WTC11 (cell line): ENCODE measurements at regions not wholly inside any gene's neighbourhood (a gene's known extent, or its start where the extent isn't known, plus 50 kb on each side); places are given as distances from the start of the nearest gene placed in this dataset.

Experiments used
- ATAC-seq: fragments of 200-7000 bp; cut with Tn5 transposase; 2 replicates; pipeline ENCODE4 v1.10.0; 2021; ENCODE audit warnings: mild to moderate bottlenecking, moderate library complexity
- CTCF ChIA-PET: fragments of 300-600 bp; sonication (Branson Sonifier 250); formaldehyde crosslinking; loops from one replicate; lab custom pipeline; 2021; ENCODE audit warnings: antibody characterized with exemption; lab: Charles Lee
- POLR2A ChIA-PET: fragments of 350-600 bp; sonication (Branson Sonifier 250); formaldehyde crosslinking; loops from one replicate; lab custom pipeline; 2021; ENCODE audit warnings: antibody characterized with exemption; lab: Charles Lee
- DNase-seq: peaks from one replicate; pipeline ENCODE4 v3.0.0; 2021; ENCODE audit warnings: low spot score
- H3K27ac Mint-ChIP-seq: 2 replicates; pipeline ENCODE4 v1.8.0; 2021; ENCODE audit warnings: mixed read lengths
- H3K27me3 Mint-ChIP-seq: 2 replicates; pipeline ENCODE4 v1.8.0; 2021; ENCODE audit warnings: low read depth, mild to moderate bottlenecking, moderate library complexity, mixed read lengths
- H3K36me3 Mint-ChIP-seq: 2 replicates; pipeline ENCODE4 v1.8.0; 2021; ENCODE audit warnings: mixed read lengths
- H3K4me1 Mint-ChIP-seq: 2 replicates; pipeline ENCODE4 v1.8.0; 2022; ENCODE audit warnings: mixed read lengths
- H3K4me3 Mint-ChIP-seq: 2 replicates; pipeline ENCODE4 v1.8.0; 2021; ENCODE audit warnings: mild to moderate bottlenecking, moderate library complexity, mixed read lengths
- H3K9me3 Mint-ChIP-seq: 2 replicates; pipeline ENCODE4 v1.8.0; 2021; ENCODE audit warnings: mixed read lengths
- E2F5 ChIP-seq: sonication (generic); formaldehyde crosslinking; IDR thresholded peaks from 2 replicates; pipeline ENCODE4 v1.8.1; 2022; ENCODE audit warnings: mild to moderate bottlenecking, moderate library complexity, missing genetic modification reagents
- ELF4 ChIP-seq: sonication (generic); formaldehyde crosslinking; IDR thresholded peaks from 2 replicates; pipeline ENCODE4 v1.8.1; 2022; ENCODE audit warnings: low read depth, mild to moderate bottlenecking, moderate library complexity, missing genetic modification reagents
- FOXP4 ChIP-seq: sonication (generic); formaldehyde crosslinking; IDR thresholded peaks from 2 replicates; pipeline ENCODE4 v1.8.0; 2022; ENCODE audit warnings: mild to moderate bottlenecking, missing genetic modification reagents
- GRHL2 ChIP-seq: fragments of 250-450 bp; sonication (Bioruptor Pico); IDR thresholded peaks from 2 replicates; pipeline ENCODE4 v1.8.0; 2022; ENCODE audit warnings: mild to moderate bottlenecking, moderate library complexity; ENCODE audit not compliant: insufficient replicate concordance, severe bottlenecking
- JAZF1 ChIP-seq: fragments of 250-450 bp; sonication (Bioruptor Pico); IDR thresholded peaks from 2 replicates; pipeline ENCODE4 v1.9.0; 2021; ENCODE audit warnings: moderate library complexity, mild to moderate bottlenecking, inconsistent platforms
- MLX ChIP-seq: sonication (generic); formaldehyde crosslinking; IDR thresholded peaks from 2 replicates; pipeline ENCODE4 v1.8.1; 2023; ENCODE audit warnings: mild to moderate bottlenecking, missing genetic modification reagents, moderate library complexity
- NFE2L1 ChIP-seq: sonication (generic); formaldehyde crosslinking; IDR thresholded peaks from 2 replicates; pipeline ENCODE4 v1.8.1; 2023; ENCODE audit warnings: missing genetic modification reagents
- RELA ChIP-seq: sonication (generic); formaldehyde crosslinking; IDR thresholded peaks from 2 replicates; pipeline ENCODE4 v1.8.1; 2022; ENCODE audit warnings: missing genetic modification reagents, mild to moderate bottlenecking, borderline replicate concordance
- SMAD3 ChIP-seq: sonication (generic); formaldehyde crosslinking; IDR thresholded peaks from 2 replicates; pipeline ENCODE4 v1.8.0; 2022; ENCODE audit warnings: missing genetic modification reagents, mild to moderate bottlenecking, borderline replicate concordance
- TCF7 ChIP-seq: sonication (generic); formaldehyde crosslinking; IDR thresholded peaks from 2 replicates; pipeline ENCODE4 v1.8.0; 2022; ENCODE audit warnings: mild to moderate bottlenecking, low read depth, missing genetic modification reagents, moderate library complexity
- TP53 ChIP-seq: sonication (generic); formaldehyde crosslinking; IDR thresholded peaks from 2 replicates; pipeline ENCODE4 v1.8.1; 2023; ENCODE audit warnings: mild to moderate bottlenecking, missing genetic modification reagents
- USF1 ChIP-seq: sonication (generic); formaldehyde crosslinking; IDR thresholded peaks from 2 replicates; pipeline ENCODE4 v1.8.0; 2022; ENCODE audit warnings: mild to moderate bottlenecking, missing genetic modification reagents
- ZBTB21 ChIP-seq: sonication (generic); formaldehyde crosslinking; IDR thresholded peaks from 2 replicates; pipeline ENCODE4 v1.8.1; 2023; ENCODE audit warnings: mild to moderate bottlenecking, missing genetic modification reagents, borderline replicate concordance
- ZNF138 ChIP-seq: sonication (generic); formaldehyde crosslinking; conservative IDR thresholded peaks from 2 replicates; pipeline ENCODE4 v1.8.1; 2022; ENCODE audit warnings: mild to moderate bottlenecking, moderate library complexity, missing genetic modification reagents
- ZNF317 ChIP-seq: sonication (generic); formaldehyde crosslinking; IDR thresholded peaks from 2 replicates; pipeline ENCODE4 v1.8.1; 2023; ENCODE audit warnings: low read depth, mild to moderate bottlenecking, moderate library complexity, missing genetic modification reagents, borderline replicate concordance
- ZNF396 ChIP-seq: fragments of 250-450 bp; sonication (Bioruptor Pico); IDR thresholded peaks from 2 replicates; pipeline ENCODE4 v1.8.0; 2021; ENCODE audit warnings: mild to moderate bottlenecking, moderate library complexity, borderline replicate concordance
- TF ChIP-seq, protein P1 (sequence below): fragments of 250-450 bp; sonication (Bioruptor Pico); IDR thresholded peaks from 2 replicates; pipeline ENCODE4 v2.1.2; 2022; ENCODE audit warnings: mild to moderate bottlenecking, moderate library complexity
- TF ChIP-seq, protein P2 (sequence below): fragments of 250-450 bp; sonication (Bioruptor Pico); conservative IDR thresholded peaks from 2 replicates; pipeline ENCODE4 v1.9.0; 2021; ENCODE audit warnings: mild to moderate bottlenecking
- TF ChIP-seq, protein P3 (sequence below): sonication (generic); formaldehyde crosslinking; IDR thresholded peaks from 2 replicates; pipeline ENCODE4 v1.8.1; 2022; ENCODE audit warnings: missing genetic modification reagents, borderline replicate concordance
- TF ChIP-seq, protein P4 (sequence below): fragments of 250-450 bp; sonication (Bioruptor Pico); IDR thresholded peaks from 2 replicates; pipeline ENCODE4 v1.9.0; 2021; ENCODE audit warnings: moderate library complexity, mild to moderate bottlenecking, inconsistent platforms, borderline replicate concordance

GRCh38 chrX:39401483-39402110 is 600.3 kb downstream of the MID1IP1 start:
- CTCF ChIA-PET = no interaction called here
- H3K4me1 Mint-ChIP-seq = 0 out of 2 replicates have a peak, but pooled peaks cover 1% of the 10 kb centered on the region
- POLR2A ChIA-PET = no interaction called here
- TF ChIP-seq, protein P1, sequence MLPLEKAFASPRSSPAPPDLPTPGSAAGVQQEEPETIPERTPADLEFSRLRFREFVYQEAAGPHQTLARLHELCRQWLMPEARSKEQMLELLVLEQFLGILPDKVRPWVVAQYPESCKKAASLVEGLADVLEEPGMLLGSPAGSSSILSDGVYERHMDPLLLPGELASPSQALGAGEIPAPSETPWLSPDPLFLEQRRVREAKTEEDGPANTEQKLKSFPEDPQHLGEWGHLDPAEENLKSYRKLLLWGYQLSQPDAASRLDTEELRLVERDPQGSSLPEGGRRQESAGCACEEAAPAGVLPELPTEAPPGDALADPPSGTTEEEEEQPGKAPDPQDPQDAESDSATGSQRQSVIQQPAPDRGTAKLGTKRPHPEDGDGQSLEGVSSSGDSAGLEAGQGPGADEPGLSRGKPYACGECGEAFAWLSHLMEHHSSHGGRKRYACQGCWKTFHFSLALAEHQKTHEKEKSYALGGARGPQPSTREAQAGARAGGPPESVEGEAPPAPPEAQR = no peak
- no peak for TF ChIP-seq ZNF396 (CRISPR knock-in tag)
- no peak for TF ChIP-seq USF1 (CRISPR knock-in tag)
- TF ChIP-seq, protein P2, sequence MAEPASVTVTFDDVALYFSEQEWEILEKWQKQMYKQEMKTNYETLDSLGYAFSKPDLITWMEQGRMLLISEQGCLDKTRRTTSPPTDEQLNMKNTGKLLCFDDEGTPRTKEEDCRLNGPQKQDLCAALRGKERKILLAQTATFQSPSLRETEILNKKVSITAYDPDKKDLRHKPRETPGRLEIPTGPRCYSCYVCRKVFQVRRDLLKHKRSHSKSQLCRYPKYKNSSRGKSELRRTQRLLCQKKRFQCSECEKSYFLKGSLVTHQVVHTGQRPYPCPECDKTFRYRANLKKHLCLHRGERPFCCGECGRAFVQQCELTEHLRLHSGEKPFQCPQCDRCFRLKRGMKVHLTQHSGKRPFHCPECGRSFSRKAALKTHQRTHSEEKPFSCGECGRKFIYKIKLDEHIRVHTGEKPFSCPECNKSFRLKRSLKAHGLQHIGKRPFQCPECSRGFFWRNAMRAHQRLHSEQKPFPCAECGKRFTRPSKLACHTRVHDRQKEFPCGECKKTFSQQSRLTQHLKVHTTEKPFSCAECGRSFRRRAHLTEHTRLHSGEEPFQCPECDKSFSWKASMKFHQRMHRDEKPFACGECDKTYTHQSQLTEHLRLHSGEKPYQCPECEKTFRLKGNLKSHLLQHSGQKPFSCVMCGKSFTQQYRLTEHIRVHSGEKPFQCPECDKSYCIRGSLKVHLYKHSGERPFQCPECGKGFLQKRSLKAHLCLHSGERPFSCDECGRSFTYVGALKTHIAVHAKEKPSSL (CRISPR knock-in tag) = no peak
- no peak for TF ChIP-seq TCF7 (CRISPR knock-in tag)
- no peak for TF ChIP-seq ZNF138 (CRISPR knock-in tag)
- TF ChIP-seq TP53 (CRISPR knock-in tag) = no peak
- no peak for TF ChIP-seq MLX
- TF ChIP-seq, protein P3, sequence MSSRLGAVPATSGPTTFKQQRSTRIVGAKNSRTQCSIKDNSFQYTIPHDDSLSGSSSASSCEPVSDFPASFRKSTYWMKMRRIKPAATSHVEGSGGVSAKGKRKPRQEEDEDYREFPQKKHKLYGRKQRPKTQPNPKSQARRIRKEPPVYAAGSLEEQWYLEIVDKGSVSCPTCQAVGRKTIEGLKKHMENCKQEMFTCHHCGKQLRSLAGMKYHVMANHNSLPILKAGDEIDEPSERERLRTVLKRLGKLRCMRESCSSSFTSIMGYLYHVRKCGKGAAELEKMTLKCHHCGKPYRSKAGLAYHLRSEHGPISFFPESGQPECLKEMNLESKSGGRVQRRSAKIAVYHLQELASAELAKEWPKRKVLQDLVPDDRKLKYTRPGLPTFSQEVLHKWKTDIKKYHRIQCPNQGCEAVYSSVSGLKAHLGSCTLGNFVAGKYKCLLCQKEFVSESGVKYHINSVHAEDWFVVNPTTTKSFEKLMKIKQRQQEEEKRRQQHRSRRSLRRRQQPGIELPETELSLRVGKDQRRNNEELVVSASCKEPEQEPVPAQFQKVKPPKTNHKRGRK (CRISPR knock-in tag) = no peak
- no peak for TF ChIP-seq ZNF317 (CRISPR knock-in tag)
- TF ChIP-seq, protein P4, sequence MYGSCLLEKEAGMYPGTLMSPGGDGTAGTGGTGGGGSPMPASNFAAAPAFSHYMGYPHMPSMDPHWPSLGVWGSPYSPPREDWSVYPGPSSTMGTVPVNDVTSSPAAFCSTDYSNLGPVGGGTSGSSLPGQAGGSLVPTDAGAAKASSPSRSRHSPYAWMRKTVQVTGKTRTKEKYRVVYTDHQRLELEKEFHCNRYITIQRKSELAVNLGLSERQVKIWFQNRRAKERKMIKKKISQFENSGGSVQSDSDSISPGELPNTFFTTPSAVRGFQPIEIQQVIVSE = no peak
- TF ChIP-seq ZBTB21 (CRISPR knock-in tag) = no peak
- TF ChIP-seq ELF4 (CRISPR knock-in tag) = no peak
- TF ChIP-seq, all 79 proteins: peak for 0
- H3K36me3 Mint-ChIP-seq = no peaks in the 10 kb centered on the region
- 0 out of 2 replicates have a peak, but pooled peaks cover 2% of the 10 kb centered on the region for H3K27me3 Mint-ChIP-seq
- H3K4me3 Mint-ChIP-seq = no peak overlapping the region
- H3K27ac Mint-ChIP-seq = no peak overlapping the region
- no peaks in the 10 kb centered on the region for H3K9me3 Mint-ChIP-seq
- ATAC-seq (no peak), DNase-seq (no peak)

GRCh38 chrX:39402158-39402557 is 600.9 kb downstream of the MID1IP1 start:
- Mint-ChIP-seq H3K4me3 (no peak overlapping the region), H3K27me3 (0 out of 2 replicates have a peak, but pooled peaks cover 2% of the 10 kb centered on the region), H3K9me3 (no peaks in the 10 kb centered on the region), H3K4me1 (no peaks in the 10 kb centered on the region), H3K36me3 (no peaks in the 10 kb centered on the region), H3K27ac (no peak overlapping the region)
- ChIA-PET CTCF (no interaction called here), POLR2A (no interaction called here)
- ATAC-seq = no peak
- TF ChIP-seq RELA (CRISPR knock-in tag) = no peak
- no peak for TF ChIP-seq JAZF1
- TF ChIP-seq E2F5 (CRISPR knock-in tag) = no peak
- TF ChIP-seq MLX = no peak
- TF ChIP-seq, protein P2 (CRISPR knock-in tag) = no peak
- TF ChIP-seq GRHL2 (CRISPR knock-in tag) = no peak
- no peak for TF ChIP-seq SMAD3 (CRISPR knock-in tag)
- no peak for TF ChIP-seq FOXP4 (CRISPR knock-in tag)
- TF ChIP-seq NFE2L1 (CRISPR knock-in tag) = no peak
- DNase-seq = no peak
